Subcutaneous abdominal adipose tissue (tissue), 5 donors: ENCODE measurements at regions not wholly inside any gene's neighbourhood (a gene's known extent, or its start where the extent isn't known, plus 50 kb on each side); places are given as distances from the start of the nearest gene placed in this dataset.

Experiments
- H3K27ac ChIP-seq: one replicate; pipeline ENCODE4 v1.7.0; 2013; ENCODE audit warnings: low read depth, mild to moderate bottlenecking, inconsistent platforms, low read length, moderate library complexity
- H3K27me3 ChIP-seq, 5 donors: one replicate each; pipeline ENCODE4 v1.7.0; 2013; ENCODE audit warnings: low read length in 5 of 5, inconsistent platforms in 1 of 5; ENCODE audit not compliant: control insufficient read depth in 5 of 5, insufficient read depth in 4 of 5
- H3K36me3 ChIP-seq, 5 donors: one replicate each; pipeline ENCODE4 v1.7.0; 2013; ENCODE audit warnings: low read length in 5 of 5; ENCODE audit not compliant: control insufficient read depth in 5 of 5, insufficient read depth in 5 of 5
- H3K4me1 ChIP-seq, 5 donors: one replicate each; pipeline ENCODE4 v1.7.0; 2013; ENCODE audit warnings: low read length in 5 of 5, mild to moderate bottlenecking in 3 of 5, moderate library complexity in 1 of 5; ENCODE audit not compliant: control insufficient read depth in 5 of 5, insufficient read depth in 5 of 5
- H3K4me3 ChIP-seq, 5 donors: one replicate each; pipeline ENCODE4 v1.7.0; 2013; ENCODE audit warnings: low read length in 5 of 5, low read depth in 1 of 5
- H3K9ac ChIP-seq, 5 donors: one replicate each; pipeline ENCODE4 v1.7.0; 2013; ENCODE audit warnings: low read length in 5 of 5, mild to moderate bottlenecking in 4 of 5, moderate library complexity in 3 of 5
- H3K9me3 ChIP-seq, 5 donors: one replicate each; pipeline ENCODE4 v1.7.0; 2013; ENCODE audit warnings: low read length in 5 of 5; ENCODE audit not compliant: control insufficient read depth in 5 of 5
- donor health status: healthy.
- donor health status: healthy.
- donor health status: healthy.
- donor health status: healthy.
- donor health status: healthy.

DNA sequence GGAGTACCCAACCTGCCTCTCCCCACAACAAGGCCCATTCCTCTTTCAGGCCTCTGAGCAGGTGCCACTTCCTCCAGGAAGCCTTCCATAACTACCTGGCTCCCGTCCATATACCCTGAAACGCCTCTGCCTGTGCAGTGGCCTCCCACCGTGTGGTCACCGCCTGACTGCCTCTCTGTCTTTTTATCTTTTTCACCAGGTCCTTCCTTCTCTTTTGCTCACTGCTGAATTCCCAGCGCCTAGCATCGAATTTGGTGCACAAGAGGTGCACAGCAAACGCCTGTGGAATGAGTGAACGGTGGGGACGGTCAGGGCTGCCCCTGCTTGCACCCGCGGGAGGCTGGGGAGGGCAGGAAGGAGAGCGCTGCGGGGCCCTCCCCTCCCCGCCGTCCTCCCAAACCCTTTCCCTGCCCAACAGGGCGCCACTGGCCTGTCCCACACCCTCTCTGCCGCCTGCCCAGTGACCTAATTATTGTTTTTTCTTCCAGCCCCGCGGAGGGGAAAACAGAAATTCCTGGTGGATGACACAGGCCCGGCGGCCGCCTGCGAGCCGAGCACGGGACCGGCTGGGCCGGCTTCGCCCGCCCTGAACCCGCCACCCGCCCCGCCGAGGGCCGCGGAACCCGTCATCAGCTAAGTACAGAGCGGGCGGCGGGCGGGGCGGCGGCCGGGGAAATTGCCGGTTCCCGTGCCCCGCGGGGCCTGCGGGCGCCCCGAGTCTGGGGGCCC, 140.1 kb downstream of the SMAD6 start:
- peaks cover 13 to 49% (median 43%) of the 10 kb centered on the region in 5 donors for H3K4me1 ChIP-seq
- H3K27me3 ChIP-seq, result no peaks in the 10 kb centered on the region
- peak overlapping the region; percentile 22 to 59 (median 52) for H3K4me3 ChIP-seq
- H3K36me3 ChIP-seq, result peaks cover 0 to 9% (median 5%) of the 10 kb centered on the region in 5 donors
- peak overlapping the region; percentile 50 to 80 (median 66) for H3K9ac ChIP-seq
- no peaks in the 10 kb centered on the region for H3K9me3 ChIP-seq
- H3K27ac ChIP-seq, result peak overlapping the region; percentile 98

- Histone ChIP-seq H3K9me3 (no peaks in the 10 kb centered on the region), H3K4me3 (peak overlapping the region; percentile 10 to 67 (median 58)), H3K27me3 (no peaks in the 10 kb centered on the region), H3K27ac (peak overlapping the region; percentile 98), H3K9ac (peak overlapping the region in 4 of 5 donors; percentile 7 to 64 (median 46)), H3K4me1 (peaks cover 13 to 49% (median 43%) of the 10 kb centered on the region in 5 donors), H3K36me3 (peaks cover 0 to 9% (median 5%) of the 10 kb centered on the region in 5 donors)
These were observed 140.8 kb downstream of the SMAD6 start for GRCh38 chr15:66842710-66843441.

- H3K4me3 ChIP-seq, result peak overlapping the region in 4 of 5 donors; percentile 10 to 67 (median 60)
- H3K4me1 ChIP-seq, result peaks cover 13 to 49% (median 43%) of the 10 kb centered on the region in 5 donors
- H3K27me3 ChIP-seq, result no peaks in the 10 kb centered on the region
- peaks cover 0 to 9% (median 5%) of the 10 kb centered on the region in 5 donors for H3K36me3 ChIP-seq
- H3K9me3 ChIP-seq, result no peaks in the 10 kb centered on the region
- H3K27ac ChIP-seq, result peak overlapping the region; percentile 84
- H3K9ac ChIP-seq, result peak overlapping the region in 1 of 5 donors; percentile 57
These were observed 141.5 kb downstream of the SMAD6 start for GRCh38 chr15:66843581-66843980.

GRCh38 chr15:66844041-66844746, 142.2 kb downstream of the SMAD6 start:
- Histone ChIP-seq H3K36me3 (peaks cover 0 to 9% (median 5%) of the 10 kb centered on the region in 5 donors), H3K4me3 (no peak overlapping the region), H3K9me3 (no peaks in the 10 kb centered on the region), H3K9ac (peak overlapping the region in 1 of 5 donors; percentile 7), H3K27ac (peak overlapping the region; percentile 84), H3K27me3 (no peaks in the 10 kb centered on the region), H3K4me1 (peaks cover 13 to 46% (median 42%) of the 10 kb centered on the region in 5 donors)

GRCh38 chr15:66844747-66845145, 142.7 kb downstream of the SMAD6 start:
- Histone ChIP-seq H3K27ac (no peak overlapping the region), H3K9ac (no peak overlapping the region), H3K4me1 (peaks cover 13 to 42% (median 40%) of the 10 kb centered on the region in 5 donors), H3K36me3 (peaks cover 0 to 9% (median 5%) of the 10 kb centered on the region in 5 donors), H3K9me3 (no peaks in the 10 kb centered on the region), H3K27me3 (no peaks in the 10 kb centered on the region), H3K4me3 (no peak overlapping the region)

GRCh38 chr15:66845266-66845785, 143.3 kb downstream of the SMAD6 start:
- no peak overlapping the region for H3K9ac ChIP-seq
- H3K27me3 ChIP-seq, result no peaks in the 10 kb centered on the region
- H3K9me3 ChIP-seq, result no peaks in the 10 kb centered on the region
- H3K36me3 ChIP-seq, result peaks cover 0 to 9% (median 5%) of the 10 kb centered on the region in 5 donors
- no peak overlapping the region for H3K27ac ChIP-seq
- peaks cover 13 to 45% (median 41%) of the 10 kb centered on the region in 5 donors for H3K4me1 ChIP-seq
- no peak overlapping the region for H3K4me3 ChIP-seq

- Histone ChIP-seq H3K4me1 (peaks cover 8 to 48% (median 41%) of the 10 kb centered on the region in 5 donors), H3K36me3 (peaks cover 0 to 9% (median 5%) of the 10 kb centered on the region in 5 donors), H3K9ac (no peak overlapping the region), H3K27me3 (no peaks in the 10 kb centered on the region), H3K27ac (no peak overlapping the region), H3K4me3 (no peak overlapping the region), H3K9me3 (no peaks in the 10 kb centered on the region)
These were observed 144.0 kb downstream of the SMAD6 start for GRCh38 chr15:66846031-66846430.

DNA sequence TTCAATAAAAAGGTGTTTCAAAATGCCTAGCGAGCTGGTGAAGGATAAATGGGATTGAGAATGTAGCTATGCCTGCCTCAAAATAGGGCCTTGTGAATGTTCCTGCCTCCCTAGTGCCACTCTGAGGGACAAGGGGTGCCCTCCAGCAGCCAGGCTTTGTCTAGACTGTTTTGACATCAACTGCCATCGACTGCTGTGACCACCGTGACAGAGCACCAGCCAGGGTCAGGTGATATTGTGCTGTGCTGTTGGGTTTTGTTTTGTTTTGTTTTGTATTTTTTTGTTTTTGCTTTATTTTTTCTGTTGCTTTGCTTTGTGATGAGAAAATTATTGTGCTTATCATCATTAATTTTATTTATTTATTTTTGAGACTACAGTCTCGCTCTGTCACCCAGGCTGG, 144.8 kb downstream of the SMAD6 start:
- Histone ChIP-seq H3K4me1 (peaks cover 7 to 48% (median 41%) of the 10 kb centered on the region in 5 donors), H3K27ac (no peak overlapping the region), H3K4me3 (no peak overlapping the region), H3K36me3 (peaks cover 0 to 9% (median 5%) of the 10 kb centered on the region in 5 donors), H3K27me3 (no peaks in the 10 kb centered on the region), H3K9me3 (no peaks in the 10 kb centered on the region), H3K9ac (no peak overlapping the region)

DNA sequence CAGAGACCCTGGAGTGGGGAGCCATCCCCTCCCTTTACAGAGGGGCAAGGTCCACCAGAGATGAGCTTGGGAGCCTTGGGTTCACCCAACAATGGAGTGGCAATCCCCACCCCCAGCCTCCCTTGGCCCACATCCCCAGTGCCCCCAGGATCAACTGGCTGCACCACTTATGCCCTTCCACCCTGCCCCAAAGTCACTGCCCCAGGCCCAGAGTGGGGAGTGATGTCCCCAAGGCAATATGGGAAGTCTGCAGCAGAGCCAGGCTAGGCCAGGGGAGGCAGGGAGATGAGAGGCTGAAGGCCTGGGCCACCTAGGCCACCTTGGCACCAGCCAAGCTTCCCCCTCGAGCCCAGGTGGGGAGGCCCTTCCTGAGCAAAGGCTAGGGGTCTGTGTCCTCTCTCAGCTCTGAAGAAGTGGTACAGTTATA, 145.5 kb downstream of the SMAD6 start:
- H3K4me1 ChIP-seq, result peaks cover 7 to 45% (median 39%) of the 10 kb centered on the region in 5 donors

More for the DNA sequence above, 145.5 kb downstream of the SMAD6 start:
- Histone ChIP-seq H3K36me3 (peaks cover 0 to 9% (median 5%) of the 10 kb centered on the region in 5 donors), H3K27ac (no peak overlapping the region), H3K27me3 (no peaks in the 10 kb centered on the region), H3K9me3 (no peaks in the 10 kb centered on the region), H3K4me3 (no peak overlapping the region), H3K9ac (no peak overlapping the region)
